MG63 (cell line): ENCODE measurements at regions not wholly inside any gene's neighbourhood (a gene's known extent, or its start where the extent isn't known, plus 50 kb on each side); places are given as distances from the start of the nearest gene placed in this dataset.
A peak's percentile ranks its signal among the peaks of the same experiment; 100 is the strongest.

Experiments used
- DNase-seq: peaks from one replicate; pipeline ENCODE4 v3.0.0-alpha.2; 2020
- H3K27me3 ChIP-seq: fragments of 250-450 bp; sonication (Bioruptor Pico); 2 replicates; pipeline ENCODE4 v1.5.1; 2020; ENCODE audit warnings: mild to moderate bottlenecking, moderate library complexity
- H3K36me3 ChIP-seq: fragments of 250-450 bp; sonication (Bioruptor Pico); 2 replicates; pipeline ENCODE4 v1.5.1; 2020; ENCODE audit warnings: mild to moderate bottlenecking, moderate library complexity
- H3K4me3 ChIP-seq: fragments of 250-450 bp; sonication (Bioruptor Pico); 2 replicates; pipeline ENCODE4 v1.5.1; 2020; ENCODE audit warnings: mild to moderate bottlenecking, moderate library complexity
- H3K9me3 ChIP-seq: fragments of 250-450 bp; sonication (Bioruptor Pico); 2 replicates; pipeline ENCODE4 v1.5.1; 2020; ENCODE audit warnings: mild to moderate bottlenecking, moderate library complexity

DNA sequence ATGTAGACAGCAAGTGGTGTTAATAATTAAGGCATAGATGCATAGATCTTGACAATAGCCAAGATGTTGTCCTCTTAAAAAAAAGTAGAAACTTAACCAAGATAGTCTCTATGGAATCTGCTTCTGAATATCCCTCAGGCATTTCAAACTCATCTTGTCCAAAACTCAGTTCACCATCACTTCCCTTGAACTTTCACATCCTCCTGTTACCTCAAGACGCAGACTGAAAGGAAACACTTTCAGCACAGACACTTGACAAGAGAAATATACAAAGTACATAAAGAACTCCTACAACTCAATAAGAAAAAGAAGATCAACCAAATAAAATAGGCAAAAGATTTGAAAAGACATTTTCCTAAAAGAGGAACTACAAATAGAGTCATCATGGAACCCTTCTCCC is 451.1 kb downstream of the FOXO1 start:
- Histone ChIP-seq H3K36me3 (no peaks in the 10 kb centered on the region), H3K9me3 (no peaks in the 10 kb centered on the region), H3K4me3 (no peak overlapping the region), H3K27me3 (no peaks in the 10 kb centered on the region)
- no peak for DNase-seq

DNA sequence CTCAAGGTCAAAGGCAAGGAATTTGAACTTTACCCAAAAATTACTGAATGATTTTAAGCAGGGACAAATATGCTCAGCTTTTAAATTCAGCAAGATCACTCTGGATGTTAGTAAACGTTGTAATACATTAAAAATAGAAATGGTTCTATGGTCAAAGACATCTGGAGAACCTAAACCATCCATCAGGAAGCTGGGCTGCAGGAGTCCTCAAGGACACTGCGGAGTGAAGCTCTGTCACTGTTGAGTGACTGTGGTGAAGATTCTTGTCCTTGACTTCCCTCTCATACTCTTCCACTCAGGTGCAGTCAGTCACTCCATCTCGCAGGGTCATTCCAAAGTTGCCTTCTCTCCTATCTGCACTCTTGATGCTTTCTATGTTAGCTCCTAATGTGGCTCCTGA is 450.7 kb downstream of the FOXO1 start:
- H3K4me3 ChIP-seq: no peak overlapping the region
- no peak for DNase-seq
- H3K27me3 ChIP-seq: no peaks in the 10 kb centered on the region
- H3K9me3 ChIP-seq: no peaks in the 10 kb centered on the region
- no peaks in the 10 kb centered on the region for H3K36me3 ChIP-seq

DNA sequence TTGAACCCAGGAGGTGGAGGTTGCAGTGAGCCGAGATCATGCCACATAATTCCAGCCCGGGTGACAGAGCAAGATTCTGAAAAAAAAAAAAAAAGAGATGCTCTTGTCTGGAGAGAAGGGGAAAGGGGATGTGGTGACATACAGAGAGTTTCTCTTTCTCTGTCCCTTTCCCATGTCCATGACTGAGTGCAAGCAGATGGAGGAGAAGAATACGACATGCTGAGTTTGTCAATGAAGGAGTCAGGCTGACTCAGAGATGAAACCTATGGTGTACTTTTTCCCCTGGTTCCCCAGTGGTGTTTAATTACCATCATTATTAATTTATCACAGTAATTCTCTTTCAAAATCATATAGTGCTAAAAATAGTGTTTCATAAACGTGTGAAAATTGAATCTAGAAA is 448.8 kb downstream of the FOXO1 start:
- H3K9me3 ChIP-seq: no peaks in the 10 kb centered on the region
- no peaks in the 10 kb centered on the region for H3K36me3 ChIP-seq
- H3K27me3 ChIP-seq: no peaks in the 10 kb centered on the region
- DNase-seq: no peak
- H3K4me3 ChIP-seq: no peak overlapping the region

DNA sequence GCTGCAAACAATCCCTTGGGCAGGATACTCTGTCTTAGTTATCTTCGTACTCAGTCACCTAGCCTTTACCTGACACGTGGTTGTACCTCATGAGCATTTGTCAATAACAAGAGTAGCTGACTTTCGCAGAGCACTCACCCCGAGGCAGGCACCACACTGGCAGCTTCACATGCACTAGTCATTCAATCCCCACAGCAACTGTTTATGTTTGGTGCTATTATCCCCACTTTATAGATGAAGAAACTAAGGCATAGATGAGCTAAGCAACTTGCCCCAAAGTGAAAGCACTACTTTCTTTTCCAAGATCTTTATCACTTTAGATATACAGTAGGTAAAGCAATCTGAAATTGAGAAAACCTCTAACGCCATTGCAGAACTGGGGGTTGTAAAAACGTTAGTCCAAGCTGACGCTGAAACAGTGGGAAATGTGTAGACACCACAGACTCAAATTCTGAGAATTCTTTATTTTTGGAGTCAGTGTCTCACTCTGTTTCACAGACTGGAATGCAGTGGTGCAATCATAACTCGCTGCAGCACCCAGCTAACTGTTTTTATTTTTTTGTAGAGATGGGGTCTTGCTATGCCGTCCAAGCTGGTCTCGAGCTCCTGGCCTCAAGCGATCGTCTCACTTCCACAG is 446.0 kb downstream of the FOXO1 start:
- H3K36me3 ChIP-seq: no peaks in the 10 kb centered on the region
- DNase-seq: no peak

DNA sequence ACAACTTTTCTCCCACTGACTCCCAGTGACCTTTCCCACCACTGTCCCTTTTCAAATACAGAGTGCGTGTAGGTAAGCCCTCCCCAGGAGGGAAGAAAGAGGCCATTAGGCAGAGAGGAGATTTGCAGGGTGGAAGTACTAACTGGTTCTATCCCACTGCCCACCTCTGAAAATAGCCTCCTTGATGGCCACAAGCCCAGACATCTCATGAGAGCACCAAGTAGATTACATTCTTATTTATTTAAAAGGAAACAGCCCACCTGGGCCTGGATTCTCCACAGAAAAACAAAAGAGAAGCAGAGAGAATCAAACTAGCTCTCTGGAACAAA is 445.3 kb downstream of the FOXO1 start:
- Histone ChIP-seq H3K27me3 (no peaks in the 10 kb centered on the region), H3K9me3 (no peaks in the 10 kb centered on the region), H3K4me3 (no peak overlapping the region), H3K36me3 (no peaks in the 10 kb centered on the region)
- DNase-seq: no peak

More for the DNA sequence above, 446.0 kb downstream of the FOXO1 start:
- no peaks in the 10 kb centered on the region for H3K9me3 ChIP-seq
- H3K27me3 ChIP-seq: no peaks in the 10 kb centered on the region
- no peak overlapping the region for H3K4me3 ChIP-seq

DNA sequence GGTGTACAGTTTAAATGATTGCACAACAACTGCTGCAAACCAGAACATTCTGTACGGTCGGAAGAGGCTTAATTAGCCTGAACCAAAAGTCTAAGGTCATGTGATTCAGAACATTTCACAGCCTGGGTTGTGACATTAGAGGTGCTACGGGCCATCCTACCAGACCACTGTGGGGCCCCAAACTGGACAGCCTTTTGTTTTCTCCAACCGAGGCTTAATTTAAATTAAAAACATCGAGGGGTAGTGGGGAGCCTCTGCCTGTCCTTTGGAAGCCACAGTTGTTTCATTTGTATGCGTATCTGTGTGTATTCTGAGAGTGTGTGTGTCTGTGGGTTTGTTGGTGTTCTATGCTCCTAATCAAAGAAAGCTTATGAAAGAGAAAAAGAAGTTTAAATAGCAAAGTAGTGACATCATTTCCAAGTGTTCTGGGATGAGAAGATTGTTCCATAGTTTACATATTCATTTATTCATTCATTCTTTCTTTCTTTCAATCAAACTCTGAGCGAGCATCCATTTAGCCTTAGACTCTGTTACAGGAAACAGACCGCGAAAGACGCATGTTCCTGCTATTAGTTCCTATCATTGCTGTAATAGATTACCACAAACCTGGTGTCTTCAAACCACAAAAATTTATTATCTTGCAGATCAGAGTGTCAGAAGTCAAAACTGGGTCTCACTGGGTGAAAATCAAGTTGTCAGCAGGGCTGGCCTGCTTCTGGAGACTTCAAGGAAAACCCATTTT is 444.8 kb downstream of the FOXO1 start:
- DNase-seq: no peak

DNA sequence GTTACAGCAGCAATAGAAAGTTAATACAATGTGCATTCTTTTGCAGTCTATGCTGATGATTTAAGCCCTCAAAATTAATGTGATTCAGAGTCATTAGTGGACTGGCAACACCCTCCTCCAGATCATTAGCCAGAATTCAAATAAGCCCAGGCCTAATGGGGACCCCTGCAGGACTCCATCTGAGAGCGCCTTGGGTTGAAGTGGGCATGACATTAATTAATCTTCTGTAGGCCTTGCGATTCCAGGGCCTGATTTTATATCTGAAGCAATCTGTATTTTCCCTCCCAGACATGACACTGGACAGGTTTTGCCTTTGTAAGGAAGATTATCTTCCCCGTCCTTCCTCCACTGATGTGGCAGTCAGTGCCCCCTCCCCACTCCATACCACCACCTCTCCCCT is 442.9 kb downstream of the FOXO1 start:
- DNase-seq: no peak
- no peak overlapping the region for H3K4me3 ChIP-seq
- peaks cover 3% of the 10 kb centered on the region for H3K9me3 ChIP-seq
- H3K36me3 ChIP-seq: no peaks in the 10 kb centered on the region
- no peaks in the 10 kb centered on the region for H3K27me3 ChIP-seq

More for the DNA sequence above, 444.8 kb downstream of the FOXO1 start:
- Histone ChIP-seq H3K36me3 (no peaks in the 10 kb centered on the region), H3K27me3 (no peaks in the 10 kb centered on the region), H3K4me3 (no peak overlapping the region), H3K9me3 (no peaks in the 10 kb centered on the region)

DNA sequence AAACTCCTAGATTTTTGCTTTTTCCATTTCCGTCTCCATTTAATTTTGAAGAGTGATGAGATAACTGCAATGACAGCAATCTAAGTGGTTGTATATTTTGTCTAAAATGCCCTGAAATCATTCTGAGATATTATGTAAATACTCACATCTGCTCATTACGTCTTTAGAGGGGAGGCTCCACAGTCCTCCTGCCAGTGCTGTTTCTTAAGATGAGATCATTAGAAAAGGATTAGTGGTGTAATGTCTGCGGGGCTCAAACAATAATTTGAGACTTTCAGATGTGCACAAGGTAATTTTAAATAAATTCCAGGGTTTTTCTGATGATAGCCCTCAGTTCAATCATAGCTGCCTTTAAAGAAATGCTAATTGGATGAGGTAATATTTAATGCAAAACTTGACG is 437.9 kb downstream of the FOXO1 start:
- peaks cover 3% of the 10 kb centered on the region for H3K9me3 ChIP-seq
- H3K36me3 ChIP-seq: no peaks in the 10 kb centered on the region
- H3K27me3 ChIP-seq: no peaks in the 10 kb centered on the region
- H3K4me3 ChIP-seq: no peak overlapping the region
- no peak for DNase-seq

DNA sequence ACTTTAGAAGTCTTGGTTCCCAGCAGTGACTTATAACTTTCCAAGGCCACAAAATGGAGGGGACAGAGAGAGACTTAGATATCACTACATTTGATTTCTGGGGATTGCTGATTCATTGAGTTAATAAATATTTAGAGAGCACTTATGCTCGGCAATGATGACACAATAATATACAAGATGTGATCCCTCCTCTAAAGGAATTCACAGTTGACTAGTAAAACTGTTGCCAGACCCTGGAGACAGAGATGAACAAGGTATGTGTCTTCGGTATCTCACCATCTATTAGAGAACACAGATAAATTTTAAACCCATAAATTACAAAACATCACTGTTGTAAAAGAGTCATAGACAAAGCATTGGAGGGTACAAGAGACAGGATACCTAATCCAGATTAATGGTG is 437.5 kb downstream of the FOXO1 start:
- DNase-seq: no peak
- no peaks in the 10 kb centered on the region for H3K27me3 ChIP-seq
- H3K4me3 ChIP-seq: no peak overlapping the region
- H3K9me3 ChIP-seq: peaks cover 3% of the 10 kb centered on the region
- no peaks in the 10 kb centered on the region for H3K36me3 ChIP-seq

DNA sequence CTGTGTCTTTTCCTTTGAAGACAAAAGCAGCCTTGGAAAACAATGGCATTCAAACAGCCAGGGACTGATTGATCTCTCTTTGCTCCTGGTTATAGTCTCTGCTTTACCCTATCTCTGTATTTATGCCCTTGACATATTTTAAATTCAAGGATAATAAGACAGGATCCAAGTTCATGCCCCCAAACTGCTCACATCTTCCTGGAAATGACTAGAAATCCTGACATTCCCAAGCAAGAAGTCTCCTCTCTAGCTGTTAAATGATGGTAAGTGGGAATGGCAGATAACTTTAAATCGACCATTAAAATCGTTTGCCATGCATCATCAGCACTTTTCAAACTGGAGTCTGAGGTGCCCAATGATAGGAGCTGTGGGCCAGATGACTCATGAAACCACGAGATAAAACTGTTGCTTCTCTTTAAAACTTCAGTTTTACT is 435.6 kb downstream of the FOXO1 start:
- Histone ChIP-seq H3K27me3 (no peaks in the 10 kb centered on the region), H3K9me3 (peaks cover 3% of the 10 kb centered on the region), H3K4me3 (no peak overlapping the region), H3K36me3 (no peaks in the 10 kb centered on the region)
- DNase-seq: peak; percentile 16

DNA sequence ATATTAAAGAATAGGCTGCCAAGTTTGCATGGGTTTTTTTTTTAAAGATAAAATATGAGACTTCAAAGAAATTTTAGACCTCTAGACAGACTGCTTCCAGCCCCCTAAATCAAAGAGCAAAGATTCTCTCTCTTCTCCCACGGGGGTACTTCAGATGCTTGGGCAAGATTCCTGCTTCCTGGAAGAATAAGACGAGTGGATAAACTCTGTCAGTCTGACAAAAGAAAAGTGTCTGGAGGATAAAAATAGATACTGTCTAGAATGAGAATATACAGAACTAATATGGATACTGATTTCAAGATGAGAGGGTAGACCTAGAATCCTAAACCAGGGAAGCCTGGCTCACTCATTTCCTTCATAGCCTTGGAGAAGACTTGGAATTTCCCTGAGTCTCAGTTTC is 435.1 kb downstream of the FOXO1 start:
- no peaks in the 10 kb centered on the region for H3K27me3 ChIP-seq
- no peak overlapping the region for H3K4me3 ChIP-seq
- no peaks in the 10 kb centered on the region for H3K36me3 ChIP-seq
- peaks cover 3% of the 10 kb centered on the region for H3K9me3 ChIP-seq
- no peak for DNase-seq

DNA sequence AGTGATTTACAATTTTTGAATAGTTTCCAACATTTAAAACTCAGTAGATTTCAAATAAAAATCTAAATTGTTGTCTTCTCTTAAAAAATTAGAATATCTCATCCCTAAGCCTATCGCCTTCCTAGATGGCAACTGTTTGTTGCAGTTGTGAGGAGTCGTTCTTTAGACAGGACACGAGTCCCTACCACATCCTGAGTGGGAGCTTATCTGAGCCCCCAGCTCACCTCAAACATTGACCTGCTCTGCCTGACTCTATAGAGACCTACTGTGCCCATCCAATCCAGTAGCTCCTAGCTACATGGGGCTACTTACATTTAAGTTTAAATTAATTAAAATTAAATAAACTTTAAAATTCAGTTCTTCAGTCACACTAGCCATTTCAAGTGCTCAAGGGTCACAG is 434.7 kb downstream of the FOXO1 start:
- no peak for DNase-seq
- H3K36me3 ChIP-seq: no peaks in the 10 kb centered on the region
- peaks cover 3% of the 10 kb centered on the region for H3K9me3 ChIP-seq
- no peak overlapping the region for H3K4me3 ChIP-seq
- H3K27me3 ChIP-seq: no peaks in the 10 kb centered on the region

DNA sequence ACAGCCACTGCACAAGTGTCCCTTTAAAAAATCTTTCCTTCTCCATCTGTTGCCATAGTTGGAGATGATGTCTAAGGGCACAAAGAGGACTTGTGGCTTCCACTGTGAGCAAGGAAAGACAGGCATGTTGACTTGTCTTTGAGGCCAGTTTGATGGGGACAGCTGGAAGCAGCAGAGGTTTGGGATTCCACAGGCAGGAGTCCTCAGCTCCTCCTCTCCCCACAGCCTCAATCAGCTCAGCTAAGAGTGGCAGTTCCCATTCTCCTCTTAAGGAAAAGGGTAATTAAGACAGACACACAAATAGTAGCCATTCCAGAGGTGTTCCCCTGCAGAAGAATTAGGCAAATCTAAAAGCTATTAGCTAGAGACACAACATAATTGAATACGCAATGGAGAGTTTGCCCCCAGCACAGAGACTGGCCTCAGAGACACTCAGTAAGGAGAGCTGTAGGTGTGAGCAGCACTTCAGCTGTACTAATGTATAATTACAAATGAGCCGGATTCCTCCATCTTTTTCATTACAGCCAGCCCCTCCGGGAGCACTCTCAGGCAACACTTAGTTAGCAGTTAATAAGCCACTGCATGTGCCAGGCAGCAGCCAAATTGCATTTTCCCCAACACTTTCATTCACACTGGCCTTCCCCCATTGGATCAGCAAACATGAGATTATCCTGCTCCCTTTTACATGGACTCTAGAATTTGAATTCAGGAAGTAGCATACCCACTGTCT is 434.0 kb downstream of the FOXO1 start:
- peaks cover 3% of the 10 kb centered on the region for H3K9me3 ChIP-seq
- DNase-seq: no peak
- no peaks in the 10 kb centered on the region for H3K27me3 ChIP-seq
- no peaks in the 10 kb centered on the region for H3K36me3 ChIP-seq
- H3K4me3 ChIP-seq: no peak overlapping the region

DNA sequence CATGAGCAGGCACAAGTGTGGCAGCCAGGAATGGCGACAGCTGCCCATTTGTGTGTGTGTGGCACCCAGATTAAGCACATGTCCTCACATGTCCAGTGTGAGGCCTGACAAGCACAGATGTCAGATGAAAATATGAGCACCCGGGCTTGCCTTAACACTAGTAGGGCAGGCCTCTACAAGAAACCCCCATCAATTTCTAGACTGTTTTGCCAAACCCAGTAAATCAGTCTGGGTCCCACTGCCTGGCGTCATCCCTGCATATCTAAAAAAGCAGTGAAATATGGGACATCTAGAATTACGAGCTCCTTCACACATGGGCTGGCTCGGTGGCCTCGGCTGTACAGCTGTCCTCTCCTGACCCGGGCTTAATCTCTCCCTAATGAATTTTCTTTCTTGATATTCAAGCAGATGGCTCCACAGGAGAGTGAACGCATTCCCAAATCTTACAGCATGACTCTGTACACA is 432.7 kb downstream of the FOXO1 start:
- Histone ChIP-seq H3K27me3 (no peaks in the 10 kb centered on the region), H3K9me3 (no peaks in the 10 kb centered on the region), H3K4me3 (no peak overlapping the region), H3K36me3 (no peaks in the 10 kb centered on the region)
- DNase-seq: no peak

DNA sequence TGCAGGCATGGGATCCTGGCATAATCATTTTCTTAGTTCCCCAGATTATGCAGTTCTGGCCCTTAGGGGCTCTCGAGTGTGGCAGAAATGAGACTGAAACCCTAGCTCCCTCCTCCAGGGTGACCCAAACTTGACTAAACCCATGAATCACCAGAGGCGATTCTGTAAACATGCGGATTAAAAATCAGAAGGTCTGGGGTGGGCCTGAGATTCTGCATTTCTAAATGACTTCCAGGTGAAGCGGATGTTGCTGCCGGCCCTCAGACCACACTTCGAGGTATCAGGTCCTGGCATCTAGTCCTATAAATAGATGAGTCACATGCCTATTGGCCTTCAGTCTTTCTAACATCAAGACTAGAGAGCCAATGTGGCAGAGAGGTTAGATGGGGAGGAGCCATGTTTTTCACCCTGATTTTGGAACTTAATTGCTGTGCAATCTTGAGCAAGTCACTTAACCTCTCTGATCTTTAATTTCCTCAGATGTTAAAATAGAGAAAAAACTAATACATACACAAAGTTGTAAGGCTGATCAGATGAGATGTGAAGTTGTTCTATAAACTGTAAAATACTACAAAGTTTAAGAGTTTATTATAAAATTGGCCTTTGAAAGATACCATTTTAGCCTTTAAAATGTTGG is 431.2 kb downstream of the FOXO1 start:
- Histone ChIP-seq H3K27me3 (no peaks in the 10 kb centered on the region), H3K36me3 (no peaks in the 10 kb centered on the region), H3K9me3 (no peaks in the 10 kb centered on the region), H3K4me3 (no peak overlapping the region)
- DNase-seq: peak; percentile 48

DNA sequence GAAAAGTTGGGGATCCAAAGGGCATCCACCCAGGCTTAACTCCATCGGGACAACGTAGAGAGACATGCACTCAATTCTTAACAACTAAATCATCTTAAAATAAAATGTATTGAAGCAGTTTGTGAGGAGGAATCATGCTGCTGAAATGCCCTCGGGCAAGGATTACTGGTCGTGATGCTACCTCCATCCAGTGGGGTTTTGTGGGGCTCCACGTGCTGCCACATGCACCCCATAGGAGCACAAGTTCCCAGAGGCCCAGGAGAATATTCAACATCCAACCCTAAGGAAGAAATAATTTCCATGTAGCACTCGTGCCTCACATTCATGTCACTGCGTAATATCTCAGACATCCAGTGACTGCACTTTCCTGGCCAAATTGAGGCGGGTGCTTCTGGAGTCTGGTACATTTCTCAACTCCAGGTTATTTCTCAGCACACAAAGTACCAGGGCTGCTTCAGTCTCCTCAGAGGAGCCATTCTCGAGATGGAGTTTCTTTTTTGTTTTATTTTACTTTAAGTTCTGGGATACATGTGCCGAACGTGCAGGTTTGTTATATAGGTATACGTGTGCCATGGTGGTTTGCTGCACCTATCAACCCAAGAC is 429.8 kb downstream of the FOXO1 start:
- no peaks in the 10 kb centered on the region for H3K9me3 ChIP-seq
- no peak overlapping the region for H3K4me3 ChIP-seq
- H3K27me3 ChIP-seq: no peaks in the 10 kb centered on the region
- H3K36me3 ChIP-seq: no peaks in the 10 kb centered on the region
- DNase-seq: no peak

DNA sequence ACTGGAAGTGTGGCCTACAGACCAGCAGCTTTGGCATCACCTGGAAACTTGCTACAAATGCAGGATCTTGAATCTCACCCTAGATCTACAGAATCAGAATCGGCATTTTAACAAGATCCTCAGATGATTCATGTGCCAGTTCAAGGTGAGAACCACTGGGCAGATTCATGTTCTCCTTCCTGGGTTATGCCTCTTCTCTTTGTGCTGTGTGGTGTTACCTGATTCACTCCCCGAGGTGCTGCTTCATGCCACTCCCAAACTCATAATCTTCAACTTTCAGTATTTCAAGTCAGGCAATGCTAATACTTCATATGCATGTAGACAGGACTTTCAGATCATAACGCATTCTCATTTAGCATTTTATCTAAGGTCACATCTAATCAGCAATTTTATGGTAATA is 427.7 kb downstream of the FOXO1 start:
- H3K9me3 ChIP-seq: no peaks in the 10 kb centered on the region
- no peak overlapping the region for H3K4me3 ChIP-seq
- no peak for DNase-seq

More for the DNA sequence above, 427.7 kb downstream of the FOXO1 start:
- Histone ChIP-seq H3K36me3 (no peaks in the 10 kb centered on the region), H3K27me3 (no peaks in the 10 kb centered on the region)
